GM19025 (cell line): ENCODE measurements at regions not wholly inside any gene's neighbourhood (a gene's known extent, or its start where the extent isn't known, plus 50 kb on each side); places are given as distances from the start of the nearest gene placed in this dataset.

Experiments
- ATAC-seq: cut with Tn5 transposase; IDR thresholded peaks from one replicate; pipeline ENCODE4 v1.9.1; 2021; ENCODE audit warnings: mild to moderate bottlenecking, low read depth, moderate library complexity; ENCODE audit not compliant: unreplicated experiment

GRCh38 chr12:77510985-77511384 is 319.7 kb upstream of the NAV3 start:
- no peak for ATAC-seq

- ATAC-seq, result no peak
These were observed 326.2 kb upstream of the NAV3 start for GRCh38 chr12:77504466-77504865.

GRCh38 chr12:77500089-77500488 is 330.6 kb upstream of the NAV3 start:
- no peak for ATAC-seq

GRCh38 chr12:77497647-77498046 is 333.0 kb upstream of the NAV3 start:
- ATAC-seq, result no peak

GRCh38 chr12:77496714-77497113 is 334.0 kb upstream of the NAV3 start:
- ATAC-seq, result no peak

- ATAC-seq, result no peak
These were observed 336.4 kb upstream of the NAV3 start for GRCh38 chr12:77494296-77494695.

GRCh38 chr12:77493302-77494168 is 337.2 kb upstream of the NAV3 start:
- no peak for ATAC-seq

- no peak for ATAC-seq
These were observed 338.2 kb upstream of the NAV3 start for GRCh38 chr12:77492536-77492935.

- no peak for ATAC-seq
These were observed 341.2 kb upstream of the NAV3 start for GRCh38 chr12:77489331-77489970.

- ATAC-seq, result no peak
These were observed 342.6 kb upstream of the NAV3 start for GRCh38 chr12:77488041-77488620.

- ATAC-seq, result no peak
These were observed 343.8 kb upstream of the NAV3 start for GRCh38 chr12:77486872-77487271.

GRCh38 chr12:77485961-77486854 is 344.5 kb upstream of the NAV3 start:
- no peak for ATAC-seq

GRCh38 chr12:77481687-77482086 is 349.0 kb upstream of the NAV3 start:
- ATAC-seq, result no peak

GRCh38 chr12:77477907-77478533 is 352.7 kb upstream of the NAV3 start:
- ATAC-seq, result no peak

GRCh38 chr12:77471801-77472200 is 358.9 kb upstream of the NAV3 start:
- no peak for ATAC-seq

GRCh38 chr12:77469578-77470333 is 360.9 kb upstream of the NAV3 start:
- ATAC-seq, result no peak

- ATAC-seq, result no peak
These were observed 377.3 kb upstream of the E2F7 start for GRCh38 chr12:77442633-77443032.

- no peak for ATAC-seq
These were observed 374.4 kb upstream of the E2F7 start for GRCh38 chr12:77439749-77440148.

- ATAC-seq, result no peak
These were observed 373.3 kb upstream of the E2F7 start for GRCh38 chr12:77438644-77439043.
